ENCODE measurements at regions not wholly inside any gene's neighbourhood (a gene's known extent, or its start where the extent isn't known, plus 50 kb on each side); places are given as distances from the start of the nearest gene placed in this dataset.

DNA sequence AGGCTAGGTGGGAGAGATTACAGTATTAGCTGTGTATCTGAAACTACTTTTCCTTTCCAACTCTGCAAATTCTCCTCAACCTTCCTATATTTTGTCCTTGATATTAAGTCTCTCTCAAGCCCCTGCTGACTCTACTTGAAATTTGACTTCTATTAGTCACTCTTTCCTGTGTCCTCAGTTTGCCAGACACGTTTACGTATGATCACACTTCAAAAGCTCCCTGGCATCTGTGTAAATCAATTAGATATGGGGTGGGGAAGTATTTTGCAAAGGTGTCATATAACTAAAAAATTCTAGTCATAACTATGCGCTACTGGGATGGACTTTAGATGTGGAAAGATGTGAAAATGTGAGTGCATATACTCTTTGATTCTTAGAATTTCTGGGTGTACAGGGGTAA, 67.4 kb upstream of the ARHGAP24 start:
- DNase-seq, result no peak

DNA sequence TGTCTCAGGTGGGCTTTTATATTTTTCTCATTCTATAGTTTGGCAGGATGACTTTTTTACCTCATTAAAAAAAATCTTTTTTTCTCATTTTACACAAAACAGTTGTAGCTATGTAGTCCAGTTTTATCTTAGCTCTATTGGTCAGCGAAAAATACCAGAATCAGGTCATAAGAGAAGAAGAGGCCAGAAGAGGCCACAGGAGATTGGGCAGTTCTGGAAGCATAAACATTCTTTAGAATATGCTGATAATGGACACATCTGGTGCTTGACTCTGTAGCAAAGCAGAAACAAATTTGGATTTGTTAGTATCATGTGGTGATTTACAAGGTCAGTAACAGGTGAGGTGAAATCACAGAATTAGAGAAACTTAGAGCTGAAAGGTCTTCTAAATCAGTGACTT, 66.6 kb upstream of the ARHGAP24 start:
- no peak for DNase-seq

DNA sequence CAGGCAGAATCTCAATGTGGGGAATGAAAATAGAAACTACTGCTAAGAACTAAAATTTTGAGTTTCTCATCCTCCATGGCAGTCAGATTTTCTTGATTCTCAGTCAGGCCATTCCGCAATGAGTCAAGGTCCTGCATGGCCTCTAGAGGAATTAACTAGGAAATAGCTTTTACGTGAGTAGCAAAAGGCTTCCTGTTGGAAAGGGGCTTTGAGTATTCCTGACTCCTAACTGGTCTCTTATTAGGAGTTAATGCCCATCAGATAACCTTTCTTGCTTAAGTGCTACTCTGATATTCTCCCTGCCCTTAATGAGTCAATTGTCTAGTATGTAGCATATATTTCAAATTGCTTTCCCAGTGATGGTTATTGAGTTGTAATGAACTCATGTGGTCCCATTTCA, 65.7 kb upstream of the ARHGAP24 start:
- DNase-seq, result no peak

DNA sequence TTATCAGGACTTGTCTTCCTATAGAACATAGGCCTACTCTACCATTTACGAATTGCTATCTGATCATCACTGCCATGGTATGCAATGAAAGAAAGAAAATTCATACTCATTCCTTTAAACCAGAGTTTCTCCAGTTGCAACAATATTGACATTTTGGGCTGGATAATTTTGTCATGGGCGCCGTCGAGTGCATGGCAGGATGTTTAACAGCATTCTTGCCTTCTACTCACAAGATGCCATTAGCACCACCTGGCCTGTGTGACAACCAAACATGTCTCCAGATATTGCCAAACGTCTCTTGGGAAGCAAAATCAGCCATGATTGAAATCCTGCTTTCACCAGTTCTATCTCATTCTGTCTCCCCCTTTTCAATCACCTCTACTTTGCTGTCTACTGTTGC, 63.6 kb upstream of the ARHGAP24 start:
- DNase-seq, result no peak

DNA sequence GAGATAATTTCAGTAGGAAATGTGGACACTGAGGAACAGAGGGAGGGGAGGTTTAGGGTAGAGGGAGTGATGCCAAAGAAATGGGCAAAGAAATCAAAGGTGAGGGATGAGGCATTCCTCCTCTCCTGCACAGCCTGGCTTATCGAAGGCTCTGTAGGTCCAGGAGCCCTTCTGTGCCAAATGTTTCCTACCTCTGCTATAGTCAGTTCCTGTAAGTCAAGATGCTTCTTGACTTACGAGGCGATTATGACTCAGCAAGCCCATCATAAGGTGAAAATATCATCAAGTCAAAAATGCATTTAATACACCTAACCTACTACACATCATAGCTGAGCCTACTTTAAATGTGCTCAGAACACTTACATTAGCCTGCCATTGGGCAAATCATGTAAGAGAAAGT, 60.0 kb upstream of the ARHGAP24 start:
- DNase-seq, result no peak

DNA sequence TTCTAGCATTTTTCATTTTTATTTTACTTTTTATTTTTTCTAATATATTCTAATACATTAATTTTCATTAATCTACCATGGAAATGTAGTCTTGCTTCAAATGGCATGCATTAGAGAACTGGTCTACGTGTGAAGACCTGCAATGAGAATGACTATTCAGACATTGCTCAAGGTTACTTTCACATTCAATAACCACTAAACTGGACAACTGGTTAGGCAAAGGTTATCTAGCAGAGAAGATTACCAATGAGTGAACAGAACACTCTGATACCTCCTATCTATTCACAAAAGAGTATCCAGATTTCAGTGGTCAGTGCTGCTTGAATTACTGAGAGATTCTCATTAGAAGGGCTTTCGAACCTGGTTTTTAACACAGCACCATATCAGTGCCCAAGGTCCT, 58.9 kb upstream of the ARHGAP24 start:
- DNase-seq, result no peak

DNA sequence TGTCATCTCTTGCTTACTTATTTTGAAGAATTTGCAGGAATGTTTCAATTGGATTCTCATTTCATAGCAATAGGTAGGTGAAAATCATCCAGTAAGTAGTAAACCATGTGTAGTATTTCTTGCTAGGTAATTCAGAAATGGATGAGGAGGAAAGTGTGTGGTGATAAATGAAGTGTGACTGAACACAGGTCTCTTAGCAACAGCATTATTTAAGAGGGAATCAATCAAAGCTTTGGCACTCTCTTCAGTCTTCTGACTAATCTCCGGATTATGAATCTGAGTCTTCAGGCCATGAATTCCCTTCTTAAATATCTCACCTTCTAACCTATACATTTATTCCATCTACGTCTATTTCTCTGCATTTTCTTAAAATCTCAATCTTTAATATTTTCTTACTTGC, 55.8 kb upstream of the ARHGAP24 start:
- DNase-seq, result no peak

DNA sequence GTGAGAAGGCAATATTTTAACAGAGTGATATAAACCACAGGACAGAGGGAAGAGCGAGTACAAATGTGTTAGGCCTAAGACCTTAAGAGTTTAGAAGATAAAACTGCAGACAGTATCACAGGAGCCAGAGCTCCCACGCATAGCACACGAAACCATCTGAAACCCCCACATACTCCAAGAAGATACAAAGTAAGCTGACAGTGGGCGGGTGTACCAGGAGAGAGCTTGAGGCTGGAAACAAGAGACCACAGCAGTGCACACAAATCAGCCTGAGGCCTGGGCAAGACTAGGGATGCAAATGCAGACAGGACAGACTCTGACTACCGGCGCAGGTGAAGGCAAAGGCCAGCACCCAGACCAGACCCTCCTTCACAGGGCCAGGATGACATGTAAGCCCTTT, 54.1 kb upstream of the ARHGAP24 start:
- no peak for DNase-seq

DNA sequence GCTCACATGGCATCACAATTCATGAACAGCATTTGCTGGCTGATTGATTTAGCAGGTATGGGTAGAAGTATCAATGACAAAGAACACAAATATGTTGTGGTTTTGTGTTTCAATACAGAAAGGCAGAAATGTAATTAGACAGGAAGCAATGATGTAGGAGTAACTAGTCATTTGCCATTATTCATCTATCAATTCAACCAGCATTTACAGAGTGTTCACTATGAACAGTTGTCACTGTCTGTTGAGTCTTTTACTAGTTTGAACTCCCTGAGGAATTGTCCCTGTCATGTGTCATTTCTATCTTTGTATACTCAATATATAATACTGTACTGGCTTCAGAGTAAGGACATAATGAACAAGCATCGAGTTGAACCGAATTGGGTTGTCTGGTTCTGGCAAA, 51.5 kb upstream of the ARHGAP24 start:
- no peak for DNase-seq

All from activated CD4-positive, alpha-beta T cell treated with anti-CD3 and anti-CD28 coated beads, Interleukin-2, amount 50 U/mL, for 16 hours (primary cell).